GM12878 (cell line): ENCODE measurements at regions not wholly inside any gene's neighbourhood (a gene's known extent, or its start where the extent isn't known, plus 50 kb on each side); places are given as distances from the start of the nearest gene placed in this dataset.

ENCODE experiments used
- ATAC-seq: fragments of 200-7000 bp; cut with Tn5 transposase; 3 replicates; pipeline ENCODE4 v1.9.1; 2020; ENCODE audit warnings: mild to moderate bottlenecking, moderate library complexity
- BruUV-seq: library from RNA; stranded (reverse); fragments of 400-500 nt; replicated peaks from 2 replicates; lab custom pipeline; 2021; lab: Mats Ljungman, UMichigan
- CTCF ChIA-PET: fragments of 300-600 bp; sonication (Branson Sonifier 250); formaldehyde crosslinking; extraction: SDS; loops from one replicate; lab custom pipeline; 2021; ENCODE audit warnings: inconsistent platforms; lab: Yijun Ruan, JAX
- POLR2A ChIA-PET: fragments of 350-600 bp; formaldehyde crosslinking; extraction: SDS; loops from one replicate; lab custom pipeline; 2021; ENCODE audit warnings: inconsistent platforms; lab: Charles Lee
- RAD21 ChIA-PET: fragments of 300-600 bp; sonication (Branson Sonifier 250); formaldehyde crosslinking; loops from one replicate; lab custom pipeline; 2023; ENCODE audit warnings: antibody characterized with exemption; ENCODE audit not compliant: unreplicated experiment; lab: Charles Lee
- SMC1A ChIA-PET: fragments of 300-600 bp; sonication (Branson Sonifier 250); formaldehyde crosslinking; loops from one replicate; lab custom pipeline; 2023; ENCODE audit not compliant: unreplicated experiment, uncharacterized antibody; lab: Charles Lee
- DNase-seq: peaks from one replicate; pipeline ENCODE4 v3.0.0-alpha.2; 2011; ENCODE audit warnings: low read depth, low spot score
- FAIRE-seq: peaks from 3 replicates; lab custom pipeline; 2011; peaks lifted over from hg19 to GRCh38; lab: Jason Lieb, UNC
- H2AFZ ChIP-seq: 2 replicates; pipeline ENCODE4 v1.6.0; 2011; ENCODE audit warnings: low read depth, low read length, control low read depth; ENCODE audit not compliant: control insufficient read depth
- H3K27ac ChIP-seq: 2 replicates; pipeline ENCODE4 v1.5.1; 2011; ENCODE audit warnings: control low read depth; ENCODE audit not compliant: control insufficient read depth, insufficient read depth
- H3K27me3 ChIP-seq, 2 experiments: replicated peaks in 1 of 2; 2 replicates each; pipeline versions ENCODE4 v1.6.0 to v1.6.1; 2011; ENCODE audit warnings: low read length in 1 of 2; ENCODE audit not compliant: control insufficient read depth in 2 of 2, insufficient read depth in 2 of 2
- H3K36me3 ChIP-seq, 2 experiments: 2 replicates each; pipeline ENCODE4 v1.5.1; 2011; ENCODE audit warnings: low read length in 1 of 2; ENCODE audit not compliant: control insufficient read depth in 2 of 2, insufficient read depth in 2 of 2
- H3K4me1 ChIP-seq: 2 replicates; pipeline ENCODE4 v1.6.1; 2011; ENCODE audit warnings: mild to moderate bottlenecking, low read length, moderate library complexity, mixed read lengths; ENCODE audit not compliant: control insufficient read depth, insufficient read depth
- H3K4me2 ChIP-seq: 2 replicates; pipeline ENCODE4 v1.6.0; 2011; ENCODE audit warnings: control low read depth; ENCODE audit not compliant: control insufficient read depth, insufficient read depth
- H3K4me3 ChIP-seq: fragments of 200-600 bp; sonication (generic); 2 replicates; pipeline ENCODE4 v1.5.1; 2016
- H3K79me2 ChIP-seq: 2 replicates; pipeline ENCODE4 v1.6.0; 2011; ENCODE audit warnings: low read length; ENCODE audit not compliant: control insufficient read depth, insufficient read depth
- H3K9ac ChIP-seq: 2 replicates; pipeline ENCODE4 v1.8.0; 2011; ENCODE audit warnings: low read length, control low read depth, mixed read lengths; ENCODE audit not compliant: control insufficient read depth, insufficient read depth
- H3K9me3 ChIP-seq: replicated peaks from 3 replicates; pipeline ENCODE4 v1.5.1; 2011; ENCODE audit warnings: mild to moderate bottlenecking, low read length; ENCODE audit not compliant: control insufficient read depth, insufficient read depth
- H4K20me1 ChIP-seq: 2 replicates; pipeline ENCODE4 v1.6.0; 2011; ENCODE audit not compliant: control insufficient read depth, insufficient read depth
- EZH2 ChIP-seq: IDR thresholded peaks from 2 replicates; pipeline ENCODE4 v1.6.1; 2012; ENCODE audit warnings: low read depth, mild to moderate bottlenecking, control low read depth, inconsistent platforms, low read length, borderline replicate concordance; ENCODE audit not compliant: control insufficient read depth
- IKZF2 ChIP-seq, 2 experiments: fragments of 450-650 bp; IDR thresholded peaks; 2 replicates each; pipeline ENCODE4 v1.6.1; 2017; ENCODE audit warnings: mild to moderate bottlenecking in 2 of 2, moderate library complexity in 2 of 2
- SIN3A ChIP-seq: IDR thresholded peaks from 2 replicates; pipeline ENCODE4 v1.6.1; 2012; ENCODE audit warnings: low read depth, low read length, improper control_type of control experiment
- SUZ12 ChIP-seq: fragments of 200-600 bp; sonication (generic); IDR thresholded peaks from one replicate; pipeline ENCODE4 v1.6.1; 2018; ENCODE audit warnings: antibody characterized with exemption, mild to moderate bottlenecking; ENCODE audit not compliant: unreplicated experiment
- WGBS: methylation state at CpG from one replicate; pipeline ENCODE4 v1.1.6; 2016; ENCODE audit warnings: low lambda C conversion rate; ENCODE audit not compliant: insufficient replicate concordance, insufficient coverage; ENCODE audit errors: missing lambda C conversion rate; 5-methylcytosine and 5-hydroxymethylcytosine counted together
- in situ Hi-C: fragments of 300-500 bp; cut with MboI; formaldehyde crosslinking; loops from 9 replicates; pipeline ENCODE4 v1.14.3; 2018; ENCODE audit warnings: mixed read lengths
- intact Hi-C: fragments of 100-400 bp; cut with micrococcal nuclease; formaldehyde crosslinking; loops from one replicate; pipeline ENCODE4 v1.14.2; 2022; ENCODE audit not compliant: unreplicated experiment
- TF ChIP-seq, protein P1 (sequence below): fragments of 450-650 bp; IDR thresholded peaks from 2 replicates; pipeline ENCODE4 v1.6.1; 2017; ENCODE audit warnings: borderline replicate concordance
- TF ChIP-seq, protein P2 (sequence below): IDR thresholded peaks from 2 replicates; pipeline ENCODE4 v1.6.1; 2011; ENCODE audit warnings: borderline replicate concordance, low read depth, mild to moderate bottlenecking, moderate library complexity, mixed read lengths, low read length; ENCODE audit not compliant: insufficient read depth; ENCODE audit errors: extremely low read length
- TF ChIP-seq, protein P3 (sequence below): IDR thresholded peaks from 2 replicates; pipeline ENCODE4 v1.6.1; 2012; ENCODE audit warnings: mild to moderate bottlenecking, low read depth, low read length

DNA sequence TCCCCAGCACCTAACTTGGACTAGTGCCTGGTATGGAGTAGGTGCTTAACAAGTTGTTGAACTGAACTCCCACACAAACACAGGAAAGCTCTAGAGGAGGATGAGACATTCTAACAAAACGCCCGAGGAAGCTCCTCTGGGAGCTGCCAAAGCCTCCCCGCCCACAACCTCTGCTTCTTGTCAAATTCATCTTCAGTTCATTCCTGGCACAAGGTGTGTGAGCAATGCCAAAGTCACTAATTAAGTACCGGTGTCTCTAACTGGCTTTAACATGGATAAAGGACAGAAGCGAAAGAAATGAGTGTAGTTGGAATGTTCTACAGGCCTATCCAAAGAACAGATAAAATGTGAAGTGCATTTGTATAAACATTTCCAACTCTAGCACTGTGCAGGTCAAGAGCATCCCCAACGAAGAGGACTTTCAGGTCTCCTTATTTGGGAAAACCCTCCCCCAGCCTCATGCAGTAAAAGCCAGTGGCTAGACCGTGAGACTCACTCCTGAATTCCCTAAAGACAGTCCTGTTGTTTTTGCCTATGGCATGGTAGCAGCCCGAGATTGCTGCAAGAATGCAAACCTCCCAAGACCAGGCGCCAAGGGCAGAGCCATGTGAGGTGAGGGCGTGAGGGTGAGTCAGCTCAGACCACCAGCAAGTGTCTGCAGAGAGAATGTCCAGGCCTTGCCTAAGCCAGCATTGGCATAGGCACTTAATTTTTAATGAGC is 72.2 kb upstream of the KLF3 start:
- Histone ChIP-seq H3K79me2 (no peaks in the 10 kb centered on the region), H3K36me3 (no peaks in the 10 kb centered on the region), H2AFZ (no peak overlapping the region), H3K9ac (no peak overlapping the region), H3K4me1 (no peaks in the 10 kb centered on the region), H3K27ac (no peak overlapping the region), H4K20me1 (no peaks in the 10 kb centered on the region), H3K27me3 (no peaks in the 10 kb centered on the region; a peak in 1 of 4 replicates), H3K4me3 (no peak overlapping the region), H3K4me2 (no peak overlapping the region), H3K9me3 (no peaks in the 10 kb centered on the region)
- in situ Hi-C loops (no loop called here), intact Hi-C loops (no loop called here)
- SMC1A ChIA-PET: no interaction called here
- no TSS peak for BruUV-seq
- FAIRE-seq: no peak
- DNase-seq: no peak
- CTCF ChIA-PET: no interaction called here
- 31% methylated on average over 10 of the region's 10 CpGs for WGBS
- RAD21 ChIA-PET: no interaction called here
- POLR2A ChIA-PET: no interaction called here
- ATAC-seq: no peak
- TF ChIP-seq IKZF2 (IDR thresholded peaks at IDR 0.05) (no peak), EZH2 (no peak), SIN3A (no peak), SUZ12 (no peak)
- TF ChIP-seq, protein P1, sequence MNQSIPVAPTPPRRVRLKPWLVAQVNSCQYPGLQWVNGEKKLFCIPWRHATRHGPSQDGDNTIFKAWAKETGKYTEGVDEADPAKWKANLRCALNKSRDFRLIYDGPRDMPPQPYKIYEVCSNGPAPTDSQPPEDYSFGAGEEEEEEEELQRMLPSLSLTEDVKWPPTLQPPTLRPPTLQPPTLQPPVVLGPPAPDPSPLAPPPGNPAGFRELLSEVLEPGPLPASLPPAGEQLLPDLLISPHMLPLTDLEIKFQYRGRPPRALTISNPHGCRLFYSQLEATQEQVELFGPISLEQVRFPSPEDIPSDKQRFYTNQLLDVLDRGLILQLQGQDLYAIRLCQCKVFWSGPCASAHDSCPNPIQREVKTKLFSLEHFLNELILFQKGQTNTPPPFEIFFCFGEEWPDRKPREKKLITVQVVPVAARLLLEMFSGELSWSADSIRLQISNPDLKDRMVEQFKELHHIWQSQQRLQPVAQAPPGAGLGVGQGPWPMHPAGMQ: no peak
- TF ChIP-seq, protein P2, sequence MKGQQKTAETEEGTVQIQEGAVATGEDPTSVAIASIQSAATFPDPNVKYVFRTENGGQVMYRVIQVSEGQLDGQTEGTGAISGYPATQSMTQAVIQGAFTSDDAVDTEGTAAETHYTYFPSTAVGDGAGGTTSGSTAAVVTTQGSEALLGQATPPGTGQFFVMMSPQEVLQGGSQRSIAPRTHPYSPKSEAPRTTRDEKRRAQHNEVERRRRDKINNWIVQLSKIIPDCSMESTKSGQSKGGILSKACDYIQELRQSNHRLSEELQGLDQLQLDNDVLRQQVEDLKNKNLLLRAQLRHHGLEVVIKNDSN: no peak
- TF ChIP-seq, protein P3, sequence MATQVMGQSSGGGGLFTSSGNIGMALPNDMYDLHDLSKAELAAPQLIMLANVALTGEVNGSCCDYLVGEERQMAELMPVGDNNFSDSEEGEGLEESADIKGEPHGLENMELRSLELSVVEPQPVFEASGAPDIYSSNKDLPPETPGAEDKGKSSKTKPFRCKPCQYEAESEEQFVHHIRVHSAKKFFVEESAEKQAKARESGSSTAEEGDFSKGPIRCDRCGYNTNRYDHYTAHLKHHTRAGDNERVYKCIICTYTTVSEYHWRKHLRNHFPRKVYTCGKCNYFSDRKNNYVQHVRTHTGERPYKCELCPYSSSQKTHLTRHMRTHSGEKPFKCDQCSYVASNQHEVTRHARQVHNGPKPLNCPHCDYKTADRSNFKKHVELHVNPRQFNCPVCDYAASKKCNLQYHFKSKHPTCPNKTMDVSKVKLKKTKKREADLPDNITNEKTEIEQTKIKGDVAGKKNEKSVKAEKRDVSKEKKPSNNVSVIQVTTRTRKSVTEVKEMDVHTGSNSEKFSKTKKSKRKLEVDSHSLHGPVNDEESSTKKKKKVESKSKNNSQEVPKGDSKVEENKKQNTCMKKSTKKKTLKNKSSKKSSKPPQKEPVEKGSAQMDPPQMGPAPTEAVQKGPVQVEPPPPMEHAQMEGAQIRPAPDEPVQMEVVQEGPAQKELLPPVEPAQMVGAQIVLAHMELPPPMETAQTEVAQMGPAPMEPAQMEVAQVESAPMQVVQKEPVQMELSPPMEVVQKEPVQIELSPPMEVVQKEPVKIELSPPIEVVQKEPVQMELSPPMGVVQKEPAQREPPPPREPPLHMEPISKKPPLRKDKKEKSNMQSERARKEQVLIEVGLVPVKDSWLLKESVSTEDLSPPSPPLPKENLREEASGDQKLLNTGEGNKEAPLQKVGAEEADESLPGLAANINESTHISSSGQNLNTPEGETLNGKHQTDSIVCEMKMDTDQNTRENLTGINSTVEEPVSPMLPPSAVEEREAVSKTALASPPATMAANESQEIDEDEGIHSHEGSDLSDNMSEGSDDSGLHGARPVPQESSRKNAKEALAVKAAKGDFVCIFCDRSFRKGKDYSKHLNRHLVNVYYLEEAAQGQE: no peak
